GM20000 (cell line): ENCODE measurements at regions not wholly inside any gene's neighbourhood (a gene's known extent, or its start where the extent isn't known, plus 50 kb on each side); places are given as distances from the start of the nearest gene placed in this dataset.

Experiments
- DNase-seq: peaks from one replicate; pipeline ENCODE4 v3.0.0; 2012; ENCODE audit warnings: low spot score
- CTCF ChIP-seq: IDR thresholded peaks from 2 replicates; pipeline ENCODE4 v1.5.1; 2012; ENCODE audit warnings: mild to moderate bottlenecking, control low read depth; ENCODE audit errors: extremely low read depth, missing control alignments

- DNase-seq = no peak
- no peak for TF ChIP-seq CTCF
These were observed 128.1 kb downstream of the FANCF start for GRCh38 chr11:22497474-22497873.

GRCh38 chr11:22491555-22492225 is 133.9 kb downstream of the FANCF start:
- DNase-seq = no peak
- no peak for TF ChIP-seq CTCF

- TF ChIP-seq CTCF = no peak
- DNase-seq = no peak
These were observed 142.0 kb downstream of the SLC17A6 start for GRCh38 chr11:22479971-22480720.

GRCh38 chr11:22479208-22479607 is 141.0 kb downstream of the SLC17A6 start:
- no peak for TF ChIP-seq CTCF
- DNase-seq = no peak

GRCh38 chr11:22478169-22478568 is 140.0 kb downstream of the SLC17A6 start:
- TF ChIP-seq CTCF = no peak

GRCh38 chr11:22477312-22477711 is 139.1 kb downstream of the SLC17A6 start:
- TF ChIP-seq CTCF = no peak
- DNase-seq = no peak

More at GRCh38 chr11:22478169-22478568, 140.0 kb downstream of the SLC17A6 start:
- DNase-seq = no peak

GRCh38 chr11:22476589-22476988 is 138.4 kb downstream of the SLC17A6 start:
- DNase-seq = no peak
- TF ChIP-seq CTCF = no peak
